GM19193 (cell line): ENCODE measurements at regions not wholly inside any gene's neighbourhood (a gene's known extent, or its start where the extent isn't known, plus 50 kb on each side); places are given as distances from the start of the nearest gene placed in this dataset.

Experiments
- POLR2A ChIP-seq: IDR thresholded peaks from 4 replicates; pipeline ENCODE4 v1.6.1; 2011; ENCODE audit not compliant: insufficient read depth, insufficient read length; ENCODE audit errors: extremely low read depth

DNA sequence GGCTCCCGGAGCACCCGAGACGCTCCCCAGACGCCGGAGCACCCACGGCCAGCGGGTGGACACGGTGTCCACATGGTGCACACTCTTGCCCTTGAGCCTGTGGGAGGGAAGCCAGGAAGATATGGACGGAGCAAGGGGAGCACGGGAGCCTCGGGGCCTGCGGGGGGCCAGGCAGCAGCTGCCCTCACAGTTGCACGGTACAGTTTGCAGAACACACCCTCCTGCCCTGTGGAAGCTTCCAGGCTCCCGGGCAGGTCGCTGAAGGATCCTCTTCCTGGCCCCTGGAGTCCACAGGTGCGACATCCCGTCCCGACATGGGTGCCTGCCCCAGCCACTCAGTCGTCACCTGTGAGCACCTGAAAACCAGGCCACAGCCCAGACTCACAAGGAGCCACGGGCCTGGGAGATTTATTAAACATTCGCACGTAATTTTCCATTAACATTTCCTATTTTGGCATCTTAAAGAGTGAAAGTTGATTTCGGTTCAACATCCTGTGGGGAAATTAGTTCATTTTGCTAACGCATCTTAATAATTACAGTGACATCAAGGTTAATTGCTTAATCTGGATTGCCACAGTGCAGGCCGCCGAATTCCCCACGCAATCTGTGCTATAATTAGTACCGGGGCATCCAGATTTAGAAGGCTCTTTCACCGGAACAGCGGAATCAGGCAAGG is 253.3 kb downstream of the BRD1 start:
- no peak for TF ChIP-seq POLR2A

DNA sequence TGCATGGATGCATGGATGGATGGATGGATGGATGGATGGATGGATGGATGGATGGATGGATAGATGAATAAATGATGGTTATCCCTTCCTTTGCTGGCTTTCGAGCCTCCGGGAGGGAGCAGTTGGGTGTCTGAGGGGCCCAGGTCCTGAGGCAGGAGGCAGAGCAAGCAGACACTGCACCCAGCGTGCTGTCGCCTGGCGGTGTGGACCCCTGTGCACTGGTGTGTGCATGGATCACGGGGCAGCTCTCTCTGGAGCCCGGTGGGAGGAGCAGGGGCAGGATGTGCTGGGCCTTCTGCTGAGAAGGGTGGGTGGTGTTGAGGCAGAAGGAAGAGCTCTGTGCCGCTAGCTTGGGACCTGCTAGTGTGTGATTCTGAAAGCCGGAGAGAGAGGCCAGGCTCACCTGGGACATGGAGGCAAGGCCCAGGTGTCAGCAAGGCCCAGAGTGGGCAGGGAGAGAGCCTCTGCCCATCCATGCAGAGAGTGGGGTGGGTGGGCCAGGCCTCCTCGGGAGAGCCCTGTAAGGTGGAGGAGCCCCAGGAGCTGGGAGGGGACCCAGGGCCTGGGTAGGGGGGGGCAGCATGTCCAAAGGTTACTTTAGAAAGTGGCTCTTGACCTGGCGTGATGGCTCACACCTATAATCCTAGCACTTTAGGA is 254.4 kb downstream of the BRD1 start:
- no peak for TF ChIP-seq POLR2A

DNA sequence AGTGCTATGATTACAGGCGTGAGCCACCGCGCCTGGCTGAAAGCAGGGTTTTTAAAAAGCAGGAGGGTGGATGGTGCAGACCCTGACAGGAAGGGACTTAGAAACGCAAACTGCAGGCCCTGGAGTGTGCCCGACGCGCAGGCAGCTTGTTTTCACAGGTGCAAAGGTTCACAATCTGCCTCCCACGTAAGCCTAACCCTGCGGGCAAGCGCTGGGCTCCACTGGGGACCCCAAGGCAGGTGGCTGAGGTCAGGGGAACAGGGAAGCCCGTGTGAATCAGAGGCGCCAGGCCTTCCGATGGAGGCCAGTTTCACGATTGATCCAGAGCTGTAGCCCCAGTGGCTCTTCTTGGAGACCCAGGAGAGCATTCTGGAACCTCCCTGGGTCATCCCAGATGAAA is 256.3 kb downstream of the BRD1 start:
- no peak for TF ChIP-seq POLR2A

DNA sequence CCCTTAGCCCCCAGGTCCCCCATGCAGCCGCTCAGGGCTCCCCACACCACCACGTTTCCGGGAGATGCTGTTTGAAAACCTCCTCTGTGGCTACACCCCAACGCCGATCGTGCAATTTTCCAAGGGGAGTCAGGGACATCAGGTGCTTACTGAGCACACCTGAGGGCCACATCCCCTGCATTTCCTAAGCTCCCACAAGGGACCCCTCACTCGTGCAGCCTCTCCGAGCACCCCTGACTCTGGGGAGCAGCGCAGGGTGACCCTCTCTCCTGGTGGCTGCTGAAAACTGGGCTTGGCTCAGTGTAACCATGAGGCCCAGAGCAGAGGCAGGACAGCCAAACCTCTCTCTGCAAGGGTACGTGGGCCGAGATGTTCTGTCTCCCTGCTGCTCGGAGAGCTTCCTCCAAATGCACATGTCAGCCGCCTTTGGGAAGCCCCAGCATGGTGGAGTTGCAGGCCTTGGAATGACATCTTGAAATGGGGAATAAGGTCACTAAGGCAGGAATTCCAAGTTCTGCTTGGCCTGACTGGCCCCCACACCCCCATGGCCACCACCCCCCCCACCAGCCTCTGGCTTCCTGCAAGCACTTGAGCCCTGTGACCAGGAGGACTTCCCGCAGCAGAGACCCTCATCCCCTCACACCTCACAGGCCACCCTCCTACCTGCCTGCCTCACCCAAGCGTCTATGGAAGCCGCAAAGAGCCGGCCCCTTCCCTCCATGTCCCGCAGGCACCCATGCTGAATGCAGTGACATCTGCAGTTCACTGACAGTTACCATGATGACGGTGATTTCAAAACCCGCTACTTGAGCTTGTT is 257.4 kb downstream of the BRD1 start:
- TF ChIP-seq POLR2A: no peak

DNA sequence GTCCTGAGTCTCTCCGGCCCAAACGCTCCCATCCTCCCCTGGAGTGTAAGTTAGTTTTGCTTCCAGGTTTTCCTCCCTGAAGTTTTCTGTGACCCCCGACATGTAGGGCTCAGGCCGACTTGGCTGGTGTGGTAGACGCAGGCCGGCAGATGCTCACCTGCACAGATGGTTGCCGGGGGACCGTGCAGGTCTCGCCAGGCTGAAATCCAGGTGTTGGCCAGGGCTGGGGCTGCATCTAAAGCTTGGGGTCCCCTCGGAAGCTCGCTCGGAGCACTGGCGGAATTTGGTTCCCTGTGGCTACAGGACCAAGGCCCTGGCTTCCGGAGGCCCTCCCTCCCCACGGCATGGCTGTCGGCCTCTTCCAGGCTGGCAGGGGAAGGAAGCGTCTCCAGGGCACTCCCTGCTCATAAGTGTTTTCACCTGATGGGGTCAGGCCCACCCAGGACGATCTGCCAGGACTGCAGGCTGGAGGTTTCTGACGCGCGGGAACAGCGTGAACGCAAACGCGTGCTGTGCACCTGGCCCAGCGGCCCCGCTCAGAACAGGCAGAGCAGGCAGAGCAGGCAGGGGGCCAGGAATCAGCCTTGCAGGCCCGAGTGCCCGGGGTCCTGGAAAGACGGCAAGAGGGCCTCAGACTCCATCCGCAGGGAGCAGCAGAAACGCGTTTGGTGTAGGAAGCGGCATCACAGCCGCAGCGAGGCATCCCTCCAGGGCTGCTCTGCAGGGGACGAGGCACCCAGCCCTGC is 258.2 kb downstream of the BRD1 start:
- no peak for TF ChIP-seq POLR2A

DNA sequence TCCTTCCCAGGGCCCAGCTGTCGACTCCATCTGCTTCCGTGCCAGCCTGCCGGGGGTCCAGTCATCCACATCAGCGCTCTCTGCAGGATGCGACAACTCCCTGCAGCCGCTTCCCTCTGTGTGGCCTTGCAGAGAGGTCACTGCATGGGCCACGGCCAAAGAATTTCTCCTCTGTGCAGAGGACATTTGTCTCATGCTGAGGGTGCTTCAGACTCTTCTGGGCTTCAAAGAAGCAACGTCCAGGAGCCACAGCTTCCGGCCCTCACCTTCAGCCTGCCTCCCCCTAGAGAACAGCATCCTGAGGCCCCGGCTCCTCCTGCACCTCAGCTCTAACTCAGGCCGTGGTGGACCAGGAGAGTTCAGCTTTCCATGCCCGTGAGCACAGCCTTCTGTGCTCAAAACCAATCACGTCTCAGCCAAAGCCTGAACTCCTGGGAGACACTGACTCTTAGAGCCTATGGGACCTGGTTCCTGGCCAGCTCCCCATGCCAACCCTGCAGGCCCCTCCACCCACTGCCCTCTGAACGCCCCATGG is 258.9 kb downstream of the BRD1 start:
- no peak for TF ChIP-seq POLR2A

DNA sequence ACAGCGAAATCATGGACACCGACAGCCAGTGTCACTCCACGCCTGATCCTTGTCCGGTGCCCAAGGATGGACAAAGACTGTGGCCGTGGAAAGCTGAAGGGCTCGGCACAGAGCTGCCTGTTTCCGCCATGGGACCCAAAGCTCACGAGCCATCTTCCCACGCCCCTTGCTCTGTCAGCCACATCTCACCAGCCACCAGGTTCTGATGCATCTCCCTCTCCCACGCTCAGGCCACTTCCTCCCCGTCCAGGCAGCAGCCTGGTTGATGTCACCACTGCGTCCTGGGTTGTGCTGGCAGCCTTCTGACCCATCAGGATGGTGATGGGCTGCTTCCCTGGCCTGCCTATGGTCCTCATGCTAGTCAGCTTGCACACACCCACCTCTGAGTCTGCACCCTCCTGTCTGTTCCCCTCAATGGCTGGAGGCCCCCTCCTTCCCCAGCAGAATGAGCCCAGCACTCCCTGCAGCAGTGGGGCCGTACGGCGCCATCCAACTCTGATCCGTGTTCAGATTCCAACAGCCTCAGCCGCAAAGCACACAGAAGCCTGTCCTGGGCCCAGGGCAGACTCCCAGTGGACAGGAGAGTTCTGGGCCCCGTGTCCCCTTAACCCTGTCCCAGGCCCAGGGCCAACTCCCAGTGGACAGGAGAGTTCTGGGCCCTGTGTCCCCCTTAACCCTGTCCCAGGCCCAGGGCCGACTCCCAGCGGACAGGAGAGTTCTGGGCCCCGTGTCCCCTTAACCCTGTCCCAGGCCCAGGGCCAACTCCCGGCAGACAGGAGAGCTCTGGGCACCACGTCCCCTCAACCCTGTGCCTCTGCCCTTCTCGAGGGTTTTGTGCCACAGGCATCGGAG is 259.5 kb downstream of the BRD1 start:
- no peak for TF ChIP-seq POLR2A

DNA sequence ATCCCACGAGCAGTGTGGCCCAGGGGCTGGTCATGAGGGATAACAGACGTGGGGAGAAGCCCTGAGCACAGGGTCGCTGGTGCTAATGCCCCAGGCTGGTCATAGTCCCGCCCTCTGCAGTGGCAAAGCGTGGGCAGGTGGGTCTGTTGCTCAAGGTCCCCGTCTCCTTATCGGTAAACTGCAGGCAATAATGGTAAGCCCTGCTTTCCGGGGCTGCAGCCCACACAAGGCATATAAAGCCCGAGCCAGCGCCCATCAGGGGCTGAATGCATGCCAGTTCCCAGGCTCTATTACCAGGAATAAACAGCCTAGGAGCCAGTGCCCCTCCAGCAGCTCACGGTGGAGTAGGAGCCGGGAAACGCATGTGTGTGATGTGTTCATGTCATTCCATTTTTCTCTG is 261.0 kb downstream of the BRD1 start:
- TF ChIP-seq POLR2A: no peak

DNA sequence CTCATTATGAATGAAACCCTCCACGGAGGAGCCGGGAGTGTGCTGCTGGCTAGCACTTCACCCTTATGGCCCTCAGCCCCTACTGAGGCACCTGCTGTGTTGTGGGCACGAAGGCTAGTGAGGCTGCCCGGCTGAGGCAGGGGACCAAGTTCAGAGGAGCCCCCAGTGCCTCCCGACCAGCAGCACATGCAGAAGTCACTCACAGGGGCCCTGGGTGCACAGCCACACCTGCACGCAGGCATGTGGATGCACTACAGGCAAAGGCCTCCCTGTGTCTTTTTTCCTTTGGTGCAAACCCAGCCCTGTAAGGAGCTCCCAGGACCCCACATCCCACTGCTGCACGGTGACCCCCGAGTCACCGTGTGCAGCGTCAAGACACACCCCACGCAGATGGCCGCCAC is 261.5 kb downstream of the BRD1 start:
- TF ChIP-seq POLR2A: no peak

DNA sequence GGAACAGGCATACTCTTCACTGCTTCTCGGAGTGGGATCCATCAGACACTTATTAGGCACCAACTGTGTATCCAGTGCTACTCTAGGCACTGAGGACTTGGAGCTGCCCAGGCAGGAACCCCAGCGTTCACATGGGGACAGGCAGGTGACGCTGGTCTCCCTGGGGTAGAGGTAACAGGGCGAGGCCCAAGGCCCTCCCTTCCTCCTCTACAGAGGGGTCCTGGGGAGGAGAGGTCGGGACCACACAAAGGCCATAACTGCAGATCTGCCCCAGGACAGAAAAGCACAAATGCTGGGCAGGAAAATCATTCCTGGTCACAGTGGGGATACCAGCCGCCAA is 262.2 kb downstream of the BRD1 start:
- no peak for TF ChIP-seq POLR2A

DNA sequence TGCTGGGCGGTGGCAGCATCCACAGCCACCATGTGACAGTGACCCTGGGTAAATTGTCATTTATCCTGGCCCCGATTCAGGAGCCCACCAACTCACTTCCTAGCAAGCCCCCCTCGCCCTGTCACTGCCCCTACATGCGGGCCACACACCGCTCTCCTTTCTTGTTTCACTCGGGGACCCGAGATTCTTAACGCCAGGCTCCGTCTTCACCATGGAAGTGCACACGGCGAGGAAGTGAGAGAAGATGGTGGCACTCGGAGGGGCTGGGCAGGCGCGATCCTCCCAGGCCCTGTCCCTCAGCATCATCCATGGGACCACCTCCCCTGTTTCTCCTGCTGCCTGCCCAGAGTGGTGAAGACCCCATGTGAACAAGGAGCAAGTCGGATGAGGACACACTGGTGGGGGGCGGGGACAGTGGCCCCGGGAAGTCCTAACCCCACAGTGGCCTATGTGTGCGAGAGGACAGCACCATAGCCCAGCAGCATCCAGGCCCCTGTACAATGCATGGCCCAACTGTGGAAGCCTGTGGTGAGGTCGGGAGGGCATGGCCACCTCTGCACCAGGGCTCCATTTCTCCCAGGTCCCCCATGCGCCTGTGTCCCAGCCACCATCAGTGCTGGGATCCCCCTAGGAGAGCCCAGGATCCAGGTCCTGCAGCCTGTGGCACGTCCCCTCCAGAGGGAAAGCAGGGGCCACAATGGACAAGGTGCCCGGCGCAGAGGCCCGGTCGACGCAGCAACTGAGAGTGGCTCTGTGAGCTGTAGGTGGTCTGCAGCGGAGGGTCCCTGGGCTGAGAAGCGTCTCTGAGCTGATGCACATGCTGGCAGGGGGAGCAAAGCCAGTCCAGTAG is 262.8 kb downstream of the BRD1 start:
- TF ChIP-seq POLR2A: no peak

DNA sequence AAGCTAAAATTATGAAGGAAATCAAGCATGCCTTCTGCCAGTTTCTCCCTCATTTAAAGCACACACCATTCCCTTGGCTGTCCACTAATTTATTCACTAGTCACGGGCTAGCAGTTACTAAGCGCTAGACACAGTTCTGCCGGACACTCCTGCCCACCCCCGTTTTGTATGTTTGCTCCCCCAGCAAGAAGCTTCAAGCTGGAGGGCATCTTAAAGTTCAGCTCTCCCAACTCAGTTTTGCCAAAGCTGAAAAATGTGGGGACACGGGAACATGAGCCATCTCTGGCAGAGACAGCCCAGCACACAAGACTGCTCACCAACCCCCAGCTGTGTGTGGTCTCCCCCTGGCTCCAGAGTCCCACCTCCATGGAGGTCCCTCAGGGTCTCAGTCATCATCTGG is 263.6 kb downstream of the BRD1 start:
- no peak for TF ChIP-seq POLR2A

DNA sequence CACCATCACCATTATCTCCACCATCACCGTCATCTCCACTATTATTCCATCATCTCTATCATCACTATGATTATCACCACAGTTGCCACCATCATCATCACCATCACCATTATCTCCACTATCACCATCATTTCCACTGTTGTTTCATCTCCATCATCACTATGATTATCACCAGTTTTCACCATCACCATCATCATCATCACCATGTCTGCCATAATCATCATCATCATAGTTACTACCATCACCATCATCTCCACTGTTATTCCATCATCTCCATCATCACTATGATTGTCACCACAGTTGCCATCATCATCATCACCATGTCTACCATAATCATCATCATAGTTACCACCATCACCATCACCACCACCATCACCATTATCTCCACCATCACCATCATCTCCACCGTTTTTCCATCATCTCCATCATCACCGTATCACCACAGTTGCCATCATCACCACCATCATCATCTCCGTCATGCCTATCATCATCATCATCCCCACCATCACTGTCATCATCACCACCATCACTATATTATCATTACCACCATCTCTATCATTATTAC is 264.9 kb downstream of the BRD1 start:
- TF ChIP-seq POLR2A: no peak

DNA sequence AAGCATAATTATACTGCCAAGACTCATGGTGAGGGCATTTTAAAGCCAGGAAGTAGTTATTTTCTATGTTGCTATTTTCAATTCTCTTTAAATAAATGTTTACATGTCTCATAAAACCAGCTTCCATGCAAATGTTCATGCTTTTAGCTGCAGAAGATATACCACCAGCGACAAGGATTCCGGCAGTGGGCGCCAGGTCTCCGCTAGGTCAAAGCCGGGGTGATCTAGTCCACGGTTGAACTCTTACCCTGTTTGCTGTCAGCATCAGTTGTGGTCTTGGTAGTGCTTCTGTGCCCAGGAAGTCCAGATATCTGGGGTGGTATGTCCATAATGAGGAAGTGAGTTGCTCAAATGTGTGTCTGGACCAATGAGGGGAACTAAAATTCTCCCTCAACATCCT is 265.7 kb downstream of the BRD1 start:
- no peak for TF ChIP-seq POLR2A

DNA sequence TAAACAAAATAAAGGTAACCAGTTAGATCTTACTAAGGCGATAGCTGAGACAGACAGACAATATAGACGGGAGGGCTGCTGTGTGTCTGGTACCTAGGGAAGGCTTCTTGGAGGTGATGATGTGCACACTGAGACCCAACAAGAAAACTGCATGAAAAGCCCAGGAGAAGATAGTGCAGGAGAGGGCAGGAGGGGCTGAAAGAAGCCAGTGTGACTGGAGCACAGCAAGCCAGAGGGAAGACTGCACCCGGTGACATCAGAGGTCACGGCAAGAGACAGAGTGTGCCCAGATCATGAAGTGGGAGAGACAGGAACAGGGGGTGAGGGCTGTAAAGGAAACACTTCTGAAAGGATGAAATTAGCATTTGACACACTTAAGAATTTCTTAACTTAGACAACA is 266.3 kb downstream of the BRD1 start:
- TF ChIP-seq POLR2A: no peak
